ENCODE measurements at regions not wholly inside any gene's neighbourhood (a gene's known extent, or its start where the extent isn't known, plus 50 kb on each side); places are given as distances from the start of the nearest gene placed in this dataset.

DNA sequence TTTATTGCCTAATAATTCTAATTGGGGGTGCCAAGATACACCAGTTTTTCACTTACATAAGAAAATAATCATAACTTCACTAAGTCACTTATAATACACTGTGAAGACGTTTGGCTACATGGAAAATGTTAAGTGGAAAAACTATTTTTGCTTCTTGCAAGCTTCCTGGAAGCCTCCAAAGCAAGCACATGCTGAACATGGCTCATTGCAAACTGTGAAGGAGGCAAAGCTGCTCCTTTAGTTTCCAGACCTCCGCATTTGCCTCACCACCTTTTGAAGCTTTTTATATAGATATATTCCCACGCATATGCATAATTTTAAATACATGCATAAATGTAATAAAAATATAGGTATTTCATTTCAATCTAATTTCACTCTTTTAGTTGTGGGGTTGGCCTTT is 285.6 kb upstream of the PRDM9 start:
- TF ChIP-seq, protein P1, sequence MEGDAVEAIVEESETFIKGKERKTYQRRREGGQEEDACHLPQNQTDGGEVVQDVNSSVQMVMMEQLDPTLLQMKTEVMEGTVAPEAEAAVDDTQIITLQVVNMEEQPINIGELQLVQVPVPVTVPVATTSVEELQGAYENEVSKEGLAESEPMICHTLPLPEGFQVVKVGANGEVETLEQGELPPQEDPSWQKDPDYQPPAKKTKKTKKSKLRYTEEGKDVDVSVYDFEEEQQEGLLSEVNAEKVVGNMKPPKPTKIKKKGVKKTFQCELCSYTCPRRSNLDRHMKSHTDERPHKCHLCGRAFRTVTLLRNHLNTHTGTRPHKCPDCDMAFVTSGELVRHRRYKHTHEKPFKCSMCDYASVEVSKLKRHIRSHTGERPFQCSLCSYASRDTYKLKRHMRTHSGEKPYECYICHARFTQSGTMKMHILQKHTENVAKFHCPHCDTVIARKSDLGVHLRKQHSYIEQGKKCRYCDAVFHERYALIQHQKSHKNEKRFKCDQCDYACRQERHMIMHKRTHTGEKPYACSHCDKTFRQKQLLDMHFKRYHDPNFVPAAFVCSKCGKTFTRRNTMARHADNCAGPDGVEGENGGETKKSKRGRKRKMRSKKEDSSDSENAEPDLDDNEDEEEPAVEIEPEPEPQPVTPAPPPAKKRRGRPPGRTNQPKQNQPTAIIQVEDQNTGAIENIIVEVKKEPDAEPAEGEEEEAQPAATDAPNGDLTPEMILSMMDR (IDR thresholded peaks at IDR 0.05; ENCODE audit: low read depth, low read length) = no peak
- DNase-seq (ENCODE audit: extremely low read depth, low read depth) = no peak

DNA sequence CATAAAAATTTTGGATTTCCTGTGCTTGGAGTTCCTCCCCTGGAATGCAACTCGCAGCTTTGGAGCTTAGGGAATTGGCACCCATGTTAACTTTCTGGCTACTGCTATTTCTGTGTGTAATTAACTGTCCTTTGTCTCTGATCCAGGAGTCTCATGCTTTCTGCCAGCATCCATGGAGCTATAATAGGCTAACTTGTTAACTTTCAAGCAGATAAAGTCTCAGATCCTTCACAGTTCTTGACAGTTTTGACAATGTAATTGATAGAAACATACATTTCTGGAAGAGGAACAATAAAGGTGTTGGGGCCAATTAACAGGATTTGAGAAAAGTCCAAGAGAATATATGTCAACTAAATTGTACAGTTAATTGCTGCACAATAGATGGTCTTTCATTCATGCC is 290.2 kb upstream of the PRDM9 start:
- no peak for DNase-seq (ENCODE audit: extremely low read depth, low read depth)
- TF ChIP-seq, protein P1 (IDR thresholded peaks at IDR 0.05; ENCODE audit: low read depth, low read length) = no peak

DNA sequence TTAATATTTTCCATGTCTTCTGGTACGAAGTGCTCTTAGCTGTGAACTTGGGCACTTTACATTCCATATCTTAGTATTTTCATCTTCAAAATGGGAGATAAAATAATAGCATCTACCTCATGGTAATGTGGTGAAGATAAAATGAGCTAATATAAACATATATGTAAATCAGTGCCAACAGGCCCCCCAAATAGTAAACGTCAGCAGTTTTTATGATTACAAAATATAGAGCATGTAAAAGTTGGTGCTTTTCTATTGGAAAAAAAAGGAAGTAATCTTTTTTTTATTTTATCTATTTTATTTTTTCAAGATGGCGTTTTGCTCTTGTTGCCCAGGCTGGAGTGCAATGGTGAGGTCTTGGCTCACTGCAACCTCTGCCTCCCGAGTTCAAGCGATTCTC is 291.1 kb upstream of the PRDM9 start:
- TF ChIP-seq, protein P1 (IDR thresholded peaks at IDR 0.05; ENCODE audit: low read depth, low read length) = no peak
- DNase-seq (ENCODE audit: extremely low read depth, low read depth) = no peak

DNA sequence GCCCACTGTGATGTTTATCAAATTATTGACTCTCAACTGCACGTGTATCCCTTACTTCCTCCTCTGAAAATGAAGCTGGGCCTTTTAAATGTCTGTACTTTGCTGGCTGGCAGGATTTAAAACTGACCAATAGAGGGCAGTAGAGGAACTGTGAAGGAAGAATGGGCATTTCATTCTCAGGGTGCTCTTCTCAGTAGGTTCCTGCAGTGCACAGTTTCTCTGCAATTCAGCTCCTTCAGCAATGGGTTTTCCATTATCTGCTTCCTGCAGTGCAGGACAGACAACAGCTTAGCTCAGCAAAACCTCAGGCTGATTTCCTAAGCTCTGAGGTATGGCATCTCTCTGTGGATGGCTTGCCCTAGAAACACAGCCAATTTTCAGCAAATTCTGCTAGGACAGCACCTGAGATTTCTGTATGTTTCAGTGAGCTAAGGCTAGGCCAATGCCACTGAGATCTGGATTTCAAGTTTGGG is 298.4 kb upstream of the PRDM9 start:
- DNase-seq (ENCODE audit: extremely low read depth, low read depth) = no peak
- TF ChIP-seq, protein P1 (IDR thresholded peaks at IDR 0.05; ENCODE audit: low read depth, low read length) = peak; percentile 39

DNA sequence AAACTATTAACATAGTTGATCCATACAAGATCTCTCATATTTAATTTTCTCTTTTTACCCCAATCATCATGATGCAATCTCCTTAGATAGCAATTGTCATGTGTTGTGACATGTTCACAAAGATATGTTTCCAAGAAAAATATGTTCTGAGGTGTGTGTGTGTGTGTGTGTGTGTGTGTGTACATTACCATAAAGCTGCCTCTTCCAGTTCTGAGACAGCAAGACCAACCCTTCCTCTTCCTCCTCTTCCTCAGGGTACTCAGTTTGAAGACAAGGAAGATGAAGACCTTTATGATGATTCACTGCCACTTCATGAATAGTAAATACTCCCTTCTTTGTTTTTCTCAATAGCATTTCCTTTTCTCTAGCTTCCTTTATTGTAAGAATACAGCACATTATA is 303.3 kb upstream of the PRDM9 start:
- TF ChIP-seq, protein P1 (IDR thresholded peaks at IDR 0.05; ENCODE audit: low read depth, low read length) = no peak
- no peak for DNase-seq (ENCODE audit: extremely low read depth, low read depth)

DNA sequence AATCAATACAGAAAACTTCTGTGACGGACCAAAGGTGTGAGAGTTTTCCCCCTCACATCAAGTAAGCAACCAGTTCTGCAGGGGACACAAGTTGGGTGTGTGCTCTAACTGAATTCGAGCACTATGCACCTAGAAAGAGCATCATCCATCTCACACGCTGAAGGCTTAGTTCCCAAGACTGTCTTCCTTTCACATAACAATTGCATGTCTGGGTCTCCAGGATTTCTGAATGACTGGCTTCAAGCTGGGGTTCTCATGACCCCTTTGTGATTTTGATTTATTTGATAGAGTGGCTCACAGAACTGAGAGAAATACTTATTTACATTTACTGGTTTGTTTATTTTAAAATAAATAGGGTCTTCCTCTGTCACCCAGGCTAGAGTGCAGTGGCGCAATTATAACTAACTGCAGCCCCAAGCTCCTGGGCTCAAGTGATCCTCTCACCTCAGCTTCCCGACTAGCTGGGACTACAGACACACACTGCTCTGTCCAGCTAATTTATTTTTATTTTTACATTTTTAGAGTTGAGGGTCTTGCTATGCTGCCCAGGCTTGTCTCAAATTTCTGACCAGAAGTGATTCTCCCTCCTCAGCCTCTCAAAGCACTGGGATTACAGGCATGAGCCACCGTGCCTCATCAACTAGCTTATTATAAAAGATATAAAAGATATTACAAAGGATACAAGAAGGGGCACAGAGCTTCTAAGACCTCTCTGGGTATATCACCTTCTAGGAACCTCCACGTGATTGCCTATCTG is 316.7 kb upstream of the CDH12 start:
- DNase-seq (ENCODE audit: extremely low read depth, low read depth) = no peak
- TF ChIP-seq, protein P1 (IDR thresholded peaks at IDR 0.05; ENCODE audit: low read depth, low read length) = no peak

DNA sequence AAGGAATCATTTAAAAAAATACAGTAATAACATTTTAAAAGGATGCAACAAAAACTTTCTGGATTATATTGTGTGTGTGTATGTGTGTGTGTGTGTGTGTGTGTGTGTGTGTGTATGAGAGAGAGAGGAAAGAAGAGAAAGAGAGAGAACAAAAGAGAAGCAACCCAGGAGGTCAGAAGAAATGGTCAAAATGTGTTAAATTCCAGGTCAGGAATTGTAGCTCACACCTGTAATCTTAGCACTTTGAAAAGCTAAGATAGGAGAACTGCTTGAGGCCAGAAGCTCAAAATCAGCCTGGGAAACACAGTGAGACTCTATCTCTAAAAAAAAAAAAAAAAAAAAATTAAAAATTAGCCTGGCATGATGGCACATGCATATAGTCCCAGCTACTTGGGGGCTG is 311.8 kb upstream of the CDH12 start:
- no peak for DNase-seq (ENCODE audit: extremely low read depth, low read depth)
- TF ChIP-seq, protein P1 (IDR thresholded peaks at IDR 0.05; ENCODE audit: low read depth, low read length) = no peak
